HG03064 (cell line): ENCODE measurements at regions not wholly inside any gene's neighbourhood (a gene's known extent, or its start where the extent isn't known, plus 50 kb on each side); places are given as distances from the start of the nearest gene placed in this dataset.

Experiments used
- ATAC-seq: cut with Tn5 transposase; IDR thresholded peaks from one replicate; pipeline ENCODE4 v1.9.1; 2021; ENCODE audit warnings: low read depth; ENCODE audit not compliant: unreplicated experiment

- ATAC-seq: no peak
Observed at GRCh38 chr12:126107659-126108058, 1042.4 kb downstream of the AACS start.

GRCh38 chr12:126108247-126108646 lies 1043.0 kb downstream of the AACS start:
- ATAC-seq: no peak

GRCh38 chr12:126112141-126112540 lies 1046.9 kb downstream of the AACS start:
- ATAC-seq: no peak

- ATAC-seq: no peak
Observed at GRCh38 chr12:126112849-126113248, 1047.6 kb downstream of the AACS start.

- no peak for ATAC-seq
Observed at GRCh38 chr12:126114441-126114840, 1049.2 kb downstream of the AACS start.

- ATAC-seq: no peak
Observed at GRCh38 chr12:126117502-126117901, 1052.3 kb downstream of the AACS start.

GRCh38 chr12:126139355-126139754 lies 1074.1 kb downstream of the AACS start:
- ATAC-seq: no peak

- no peak for ATAC-seq
Observed at GRCh38 chr12:126144603-126145002, 1079.4 kb downstream of the AACS start.

- no peak for ATAC-seq
Observed at GRCh38 chr12:126147321-126147720, 1082.1 kb downstream of the AACS start.

GRCh38 chr12:126156806-126157574 lies 1091.8 kb downstream of the AACS start:
- no peak for ATAC-seq

- ATAC-seq: no peak
Observed at GRCh38 chr12:126157575-126157966, 1092.3 kb downstream of the AACS start.

- ATAC-seq: no peak
Observed at GRCh38 chr12:126159139-126159538, 1093.9 kb downstream of the AACS start.

GRCh38 chr12:126160912-126161311 lies 1095.7 kb downstream of the AACS start:
- ATAC-seq: no peak

- ATAC-seq: no peak
Observed at GRCh38 chr12:126163984-126164383, 1098.7 kb downstream of the AACS start.

- no peak for ATAC-seq
Observed at GRCh38 chr12:126171937-126172559, 1106.8 kb downstream of the AACS start.

GRCh38 chr12:126182619-126183236 lies 1117.5 kb downstream of the AACS start:
- no peak for ATAC-seq

- ATAC-seq: no peak
Observed at GRCh38 chr12:126185025-126185424, 1119.8 kb downstream of the AACS start.

GRCh38 chr12:126189856-126190255 lies 1124.6 kb downstream of the AACS start:
- ATAC-seq: no peak

GRCh38 chr12:126191031-126191891 lies 1126.0 kb downstream of the AACS start:
- no peak for ATAC-seq

GRCh38 chr12:126191949-126192348 lies 1126.7 kb downstream of the AACS start:
- no peak for ATAC-seq

GRCh38 chr12:126193190-126193589 lies 1128.0 kb downstream of the AACS start:
- no peak for ATAC-seq
